VCaP (cell line): ENCODE measurements at regions not wholly inside any gene's neighbourhood (a gene's known extent, or its start where the extent isn't known, plus 50 kb on each side); places are given as distances from the start of the nearest gene placed in this dataset.

Source experiments
- H3K27ac ChIP-seq: fragments of 450-650 bp; 2 replicates; pipeline ENCODE4 v1.5.1; 2017
- TF ChIP-seq, protein P1 (sequence below): fragments of 450-650 bp; conservative IDR thresholded peaks from 2 replicates; pipeline ENCODE4 v1.5.1; 2017; ENCODE audit warnings: mild to moderate bottlenecking, moderate library complexity

DNA sequence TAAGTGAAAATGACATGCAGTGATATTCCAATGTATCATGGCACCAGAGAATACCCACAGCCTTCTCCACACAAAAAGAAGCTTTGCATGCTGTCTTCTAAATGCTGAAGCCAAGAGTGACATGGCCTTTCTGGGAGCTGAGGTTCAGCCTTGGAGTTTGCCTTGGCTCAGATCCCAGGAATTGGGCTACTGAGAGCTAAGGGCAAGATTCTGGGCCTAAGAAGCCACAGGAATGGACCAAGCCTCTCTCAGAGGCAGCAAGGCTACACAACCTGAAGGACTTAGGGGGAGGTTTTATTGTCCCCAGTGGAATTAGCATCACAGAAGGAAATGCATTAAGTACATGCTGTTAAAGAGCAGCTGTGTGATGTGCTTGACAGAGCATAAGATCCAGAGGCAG, 1078.5 kb downstream of the TUSC7 start:
- TF ChIP-seq, protein P1, sequence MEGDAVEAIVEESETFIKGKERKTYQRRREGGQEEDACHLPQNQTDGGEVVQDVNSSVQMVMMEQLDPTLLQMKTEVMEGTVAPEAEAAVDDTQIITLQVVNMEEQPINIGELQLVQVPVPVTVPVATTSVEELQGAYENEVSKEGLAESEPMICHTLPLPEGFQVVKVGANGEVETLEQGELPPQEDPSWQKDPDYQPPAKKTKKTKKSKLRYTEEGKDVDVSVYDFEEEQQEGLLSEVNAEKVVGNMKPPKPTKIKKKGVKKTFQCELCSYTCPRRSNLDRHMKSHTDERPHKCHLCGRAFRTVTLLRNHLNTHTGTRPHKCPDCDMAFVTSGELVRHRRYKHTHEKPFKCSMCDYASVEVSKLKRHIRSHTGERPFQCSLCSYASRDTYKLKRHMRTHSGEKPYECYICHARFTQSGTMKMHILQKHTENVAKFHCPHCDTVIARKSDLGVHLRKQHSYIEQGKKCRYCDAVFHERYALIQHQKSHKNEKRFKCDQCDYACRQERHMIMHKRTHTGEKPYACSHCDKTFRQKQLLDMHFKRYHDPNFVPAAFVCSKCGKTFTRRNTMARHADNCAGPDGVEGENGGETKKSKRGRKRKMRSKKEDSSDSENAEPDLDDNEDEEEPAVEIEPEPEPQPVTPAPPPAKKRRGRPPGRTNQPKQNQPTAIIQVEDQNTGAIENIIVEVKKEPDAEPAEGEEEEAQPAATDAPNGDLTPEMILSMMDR, result no peak
- H3K27ac ChIP-seq, result peak overlapping the region; percentile 46

DNA sequence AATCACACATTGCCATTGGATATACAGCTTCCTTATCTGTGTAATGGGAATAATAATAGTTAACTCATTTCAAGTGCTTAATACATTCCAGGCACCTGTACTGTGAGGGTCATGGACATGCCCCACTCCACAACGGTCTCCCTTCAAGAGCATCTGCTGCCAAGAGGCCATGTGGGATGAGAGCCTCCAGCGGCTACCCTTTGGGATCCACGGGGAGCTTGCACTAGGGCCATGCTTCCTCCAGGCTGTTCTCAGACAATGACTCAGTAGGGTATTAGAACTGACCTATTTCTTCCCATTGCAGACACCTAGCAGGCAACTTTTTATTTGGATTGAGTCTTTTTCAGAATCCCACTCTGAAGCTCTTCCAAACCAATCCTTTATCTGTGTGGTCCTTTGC, 1078.9 kb downstream of the TUSC7 start:
- H3K27ac ChIP-seq, result peak overlapping the region; percentile 46
- TF ChIP-seq, protein P1, result no peak

DNA sequence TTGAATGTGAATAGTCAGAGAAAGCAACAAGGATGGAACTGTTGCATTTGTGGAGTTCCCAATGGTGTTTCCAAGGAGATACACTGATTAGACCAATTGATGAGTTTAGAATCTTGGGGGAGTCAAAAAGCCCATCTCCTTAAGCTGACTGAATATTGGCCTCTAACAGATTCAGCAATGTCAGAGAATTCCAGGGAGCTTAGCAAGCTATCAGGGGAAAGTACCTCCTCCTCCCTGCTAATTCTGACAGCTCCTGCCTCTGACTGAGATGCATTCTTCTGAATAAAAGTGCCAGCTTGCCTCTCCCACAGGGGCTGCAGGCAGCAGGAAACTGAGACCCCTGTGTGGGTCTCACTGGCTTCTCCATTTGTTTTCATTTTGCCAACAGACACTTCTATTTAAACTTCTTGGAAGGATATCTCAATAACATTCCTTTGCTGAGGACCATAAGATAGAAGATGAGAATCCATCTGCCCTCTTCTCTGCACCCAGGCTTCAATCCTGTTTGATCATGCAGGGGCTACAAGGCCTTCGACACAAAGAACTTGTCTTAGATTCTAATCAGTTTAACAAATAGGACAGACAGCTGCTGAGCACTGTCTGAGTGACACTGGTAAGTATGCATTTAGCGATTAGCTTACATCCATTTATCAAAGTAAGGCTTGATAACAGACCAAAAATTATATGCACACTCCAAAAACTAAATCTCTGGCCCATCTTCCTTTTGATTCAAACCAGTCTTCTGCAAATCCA, 1080.8 kb downstream of the TUSC7 start:
- TF ChIP-seq, protein P1, result no peak
- no peak overlapping the region for H3K27ac ChIP-seq

DNA sequence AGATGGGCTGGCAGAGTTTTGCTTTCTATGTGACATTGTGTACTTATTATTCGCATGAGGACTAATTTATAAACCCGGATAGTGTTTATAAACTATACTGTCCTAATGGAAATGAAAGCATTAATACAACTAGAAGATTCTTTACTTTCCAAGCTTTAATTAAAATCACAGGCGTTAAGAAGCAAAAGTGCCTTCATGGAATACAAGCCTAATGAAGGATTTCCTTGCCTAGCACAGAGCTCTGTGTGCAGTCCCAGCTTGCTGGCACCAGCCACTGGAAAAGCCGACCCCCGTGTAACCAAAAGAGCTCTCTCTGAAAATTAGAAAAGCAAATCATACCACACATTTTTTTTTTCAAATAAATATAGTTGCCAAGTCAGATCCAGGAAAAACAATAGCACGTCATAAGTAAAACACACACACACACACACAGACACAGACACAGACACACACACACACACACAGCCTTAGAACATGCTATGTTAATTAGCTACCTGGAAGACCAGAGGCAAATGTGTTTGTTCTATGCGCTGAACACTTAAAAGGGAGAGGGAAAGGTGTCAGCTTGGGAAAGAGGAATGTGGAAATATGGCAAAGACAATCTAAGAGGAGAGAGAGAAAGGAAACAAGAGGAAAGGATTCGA, 1084.2 kb downstream of the TUSC7 start:
- no peak overlapping the region for H3K27ac ChIP-seq
- TF ChIP-seq, protein P1, result no peak

DNA sequence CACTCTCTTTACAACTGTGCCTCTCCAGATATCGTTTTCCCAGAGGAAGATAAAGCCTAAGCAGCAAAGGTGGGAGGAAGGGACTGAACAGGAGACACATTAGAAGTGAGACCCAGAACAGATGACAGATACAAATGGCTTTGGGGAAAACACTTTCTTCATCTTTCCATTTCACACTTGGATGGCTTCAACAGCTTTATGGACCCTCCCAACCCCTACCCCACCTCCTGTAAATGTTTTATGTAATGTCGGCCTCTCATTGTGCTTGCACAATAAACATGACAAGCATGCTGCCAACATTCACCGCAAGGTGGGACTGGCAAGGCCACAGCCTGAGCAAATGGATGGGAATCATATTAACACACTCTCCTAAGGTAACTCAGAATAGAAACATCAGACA, 1088.6 kb downstream of the TUSC7 start:
- TF ChIP-seq, protein P1, result no peak
- H3K27ac ChIP-seq, result no peak overlapping the region

DNA sequence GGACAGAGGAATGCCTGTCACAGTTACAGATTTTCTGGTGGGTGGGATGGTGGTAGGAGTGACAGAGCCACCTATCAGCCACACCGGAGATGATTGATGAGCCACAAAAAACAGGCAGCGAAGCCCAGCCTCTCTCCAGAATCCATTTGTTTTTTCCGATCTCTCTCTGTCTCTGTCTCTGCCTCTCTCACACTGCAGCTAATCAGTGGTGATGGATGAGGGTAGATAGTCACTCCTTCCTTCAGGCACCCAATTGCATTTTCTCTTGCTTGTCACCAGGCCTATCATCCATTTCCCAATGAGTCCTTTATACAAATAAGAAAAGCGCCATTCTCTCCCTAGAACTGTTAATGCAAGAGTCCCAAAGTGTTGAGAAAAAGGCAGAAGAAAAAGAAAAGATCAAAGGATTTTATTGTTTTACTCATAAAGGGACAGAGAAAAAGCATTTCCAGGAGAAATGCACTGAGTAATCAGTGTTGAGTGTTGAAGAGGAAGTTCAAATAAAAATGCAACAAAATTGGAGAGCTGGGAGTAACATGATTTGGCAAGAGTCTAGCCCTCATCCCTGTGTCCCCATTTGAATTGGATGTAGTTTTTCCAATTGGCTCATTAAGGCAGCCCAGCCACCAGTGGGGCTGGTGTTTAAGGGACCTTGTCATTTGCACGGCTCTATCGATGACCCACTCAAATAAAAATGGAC, 1089.3 kb downstream of the TUSC7 start:
- no peak overlapping the region for H3K27ac ChIP-seq
- TF ChIP-seq, protein P1, result no peak

DNA sequence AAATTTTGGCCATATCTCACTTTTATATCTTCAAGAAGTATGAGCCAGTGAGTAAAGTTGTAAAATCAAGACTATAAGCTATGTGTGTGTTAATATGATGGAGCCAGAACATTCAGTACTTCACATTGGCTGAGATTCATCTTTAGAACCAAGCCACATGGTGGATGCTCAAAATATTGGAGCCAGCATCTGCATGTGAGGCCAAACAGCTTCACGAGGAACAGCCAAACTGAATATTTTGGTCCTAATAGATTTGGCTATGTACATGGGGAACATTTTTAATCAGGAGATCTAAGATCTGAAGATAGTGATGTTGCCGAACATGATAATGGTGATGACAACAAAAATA, 1089.8 kb downstream of the TUSC7 start:
- H3K27ac ChIP-seq, result no peak overlapping the region
- TF ChIP-seq, protein P1, result no peak
